ENCODE measurements at regions not wholly inside any gene's neighbourhood (a gene's known extent, or its start where the extent isn't known, plus 50 kb on each side); places are given as distances from the start of the nearest gene placed in this dataset.

DNA sequence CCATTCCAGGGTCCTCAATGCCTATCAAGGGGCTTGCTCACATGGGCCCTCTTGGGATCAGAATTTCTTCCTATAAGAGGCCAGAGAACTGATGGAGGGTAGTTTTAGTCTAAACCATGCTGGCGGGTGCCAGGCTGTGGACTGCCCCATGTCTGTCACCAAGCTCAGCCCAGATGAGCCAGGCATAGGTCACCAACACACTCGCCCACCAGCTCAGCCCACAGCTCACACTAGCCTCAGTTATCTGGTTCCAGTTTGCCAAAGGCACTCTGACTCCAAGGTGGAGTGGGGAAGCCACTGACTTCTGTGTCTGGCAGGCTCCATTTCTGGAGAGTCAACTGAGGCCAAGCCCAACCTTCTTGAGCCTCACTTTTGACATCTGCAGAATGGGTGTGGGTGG, 50.7 kb upstream of the INSYN1 start:
- no peak for DNase-seq (ENCODE audit: low read depth in 2 of 2)
- TF ChIP-seq CTCF (IDR thresholded peaks at IDR 0.05; ENCODE audit: low read depth, low read length): no peak
- H3K4me3 ChIP-seq (replicated peaks in 1 of 2; ENCODE audit: low read depth in 2 of 2, low read length in 2 of 2): no peak overlapping the region

DNA sequence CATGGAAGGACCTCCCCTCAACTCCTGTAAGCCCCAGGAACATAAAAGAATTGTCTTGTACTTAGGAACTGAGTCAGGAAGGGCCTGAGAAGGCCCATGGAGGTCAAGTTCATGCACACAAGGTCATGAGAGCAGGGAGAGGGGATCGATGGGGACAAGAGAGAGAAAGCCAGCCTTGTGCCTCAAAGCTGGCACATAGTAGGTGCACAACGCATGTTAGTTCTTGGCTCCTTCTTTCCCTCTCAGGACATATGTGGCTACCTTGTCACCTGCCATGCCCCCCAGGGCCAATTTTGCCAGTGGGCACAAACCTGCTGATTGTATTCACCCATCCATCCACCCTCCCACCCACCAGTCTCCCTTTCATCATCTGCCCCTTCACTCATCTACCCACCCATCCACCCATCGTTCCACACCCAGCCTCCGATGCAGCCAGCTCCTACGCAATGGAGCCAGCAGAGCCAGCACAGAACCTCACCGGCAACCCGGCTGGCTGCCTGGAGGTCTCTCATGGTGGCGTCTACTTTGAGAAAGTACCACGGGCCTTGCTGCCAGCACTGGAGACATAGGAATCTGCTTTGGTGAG, 52.4 kb upstream of the INSYN1 start:
- H3K4me3 ChIP-seq (replicated peaks in 1 of 2; ENCODE audit: low read depth in 2 of 2, low read length in 2 of 2): no peak overlapping the region
- TF ChIP-seq CTCF (IDR thresholded peaks at IDR 0.05; ENCODE audit: low read depth, low read length): no peak
- DNase-seq (ENCODE audit: low read depth in 2 of 2): no peak

DNA sequence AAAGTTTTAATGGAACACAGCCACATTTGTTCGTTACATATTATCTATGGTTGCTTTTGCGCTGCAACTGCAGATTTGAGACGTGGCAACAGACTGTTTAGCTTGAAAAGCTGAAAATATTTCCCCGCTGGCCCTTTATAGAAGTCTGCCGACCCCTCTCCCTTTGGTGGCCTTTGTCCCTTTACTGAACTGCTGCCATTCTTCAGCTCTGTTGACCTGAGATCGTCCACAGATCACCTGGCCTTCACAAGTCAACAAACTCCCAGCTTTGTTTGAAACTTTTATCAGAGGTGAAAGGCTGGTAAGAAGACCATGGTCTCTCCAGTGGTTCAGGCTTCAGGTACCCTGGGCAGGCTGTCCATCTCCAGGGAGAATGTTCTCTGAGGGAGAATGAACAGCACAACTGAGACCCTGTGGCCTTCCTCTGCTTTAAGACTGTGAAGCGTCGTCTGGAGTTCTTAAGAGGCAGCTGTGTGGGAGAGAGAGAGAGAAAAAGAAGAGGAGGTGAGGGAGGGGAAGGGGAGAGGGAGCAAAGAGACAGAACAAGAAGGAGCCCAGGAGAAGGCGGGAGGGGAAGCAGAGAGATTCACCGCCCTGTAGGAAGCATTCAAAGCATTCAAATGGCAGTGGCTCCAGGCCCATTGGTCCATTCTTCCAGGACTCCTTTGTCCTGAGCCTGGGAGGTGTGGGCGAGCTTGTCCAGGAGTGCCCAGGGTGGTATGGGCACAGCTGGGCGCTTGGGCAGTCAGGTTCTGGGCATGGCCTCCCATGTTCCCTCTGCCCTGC, 53.7 kb upstream of the INSYN1 start:
- no peak for TF ChIP-seq CTCF (IDR thresholded peaks at IDR 0.05; ENCODE audit: low read depth, low read length)
- no peak for DNase-seq (ENCODE audit: low read depth in 2 of 2)

DNA sequence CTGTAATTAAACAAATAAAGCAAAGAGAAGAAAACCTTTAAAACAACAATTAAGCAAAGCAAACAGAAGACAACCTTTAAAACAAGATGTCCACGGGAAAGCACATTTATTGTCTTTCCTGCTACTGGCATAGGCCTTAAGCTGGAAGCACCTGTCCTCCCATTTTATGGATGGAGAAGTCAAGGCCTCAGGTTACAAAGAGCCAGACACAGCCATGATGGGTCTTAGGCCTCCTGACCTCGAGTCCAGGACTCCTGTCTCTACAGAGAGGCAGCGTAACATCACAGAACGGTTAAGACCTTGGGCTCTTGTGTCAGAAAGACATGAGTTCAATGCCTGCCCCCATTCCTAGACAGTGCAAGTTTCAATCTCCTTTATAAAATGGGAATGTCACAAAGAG, 54.7 kb upstream of the INSYN1 start:
- H3K4me3 ChIP-seq (replicated peaks in 1 of 2; ENCODE audit: low read depth in 2 of 2, low read length in 2 of 2): no peak overlapping the region
- no peak for DNase-seq (ENCODE audit: low read depth in 2 of 2)
- TF ChIP-seq CTCF (IDR thresholded peaks at IDR 0.05; ENCODE audit: low read depth, low read length): no peak

More for the DNA sequence above, 53.7 kb upstream of the INSYN1 start:
- H3K4me3 ChIP-seq (replicated peaks in 1 of 2; ENCODE audit: low read depth in 2 of 2, low read length in 2 of 2): no peak overlapping the region

GRCh38 chr15:73809728-73810501, 56.8 kb upstream of the INSYN1 start:
- no peak overlapping the region for H3K4me3 ChIP-seq (replicated peaks in 1 of 2; ENCODE audit: low read depth in 2 of 2, low read length in 2 of 2)
- no peak for DNase-seq (ENCODE audit: low read depth in 2 of 2)
- TF ChIP-seq CTCF (IDR thresholded peaks at IDR 0.05; ENCODE audit: low read depth, low read length): no peak

DNA sequence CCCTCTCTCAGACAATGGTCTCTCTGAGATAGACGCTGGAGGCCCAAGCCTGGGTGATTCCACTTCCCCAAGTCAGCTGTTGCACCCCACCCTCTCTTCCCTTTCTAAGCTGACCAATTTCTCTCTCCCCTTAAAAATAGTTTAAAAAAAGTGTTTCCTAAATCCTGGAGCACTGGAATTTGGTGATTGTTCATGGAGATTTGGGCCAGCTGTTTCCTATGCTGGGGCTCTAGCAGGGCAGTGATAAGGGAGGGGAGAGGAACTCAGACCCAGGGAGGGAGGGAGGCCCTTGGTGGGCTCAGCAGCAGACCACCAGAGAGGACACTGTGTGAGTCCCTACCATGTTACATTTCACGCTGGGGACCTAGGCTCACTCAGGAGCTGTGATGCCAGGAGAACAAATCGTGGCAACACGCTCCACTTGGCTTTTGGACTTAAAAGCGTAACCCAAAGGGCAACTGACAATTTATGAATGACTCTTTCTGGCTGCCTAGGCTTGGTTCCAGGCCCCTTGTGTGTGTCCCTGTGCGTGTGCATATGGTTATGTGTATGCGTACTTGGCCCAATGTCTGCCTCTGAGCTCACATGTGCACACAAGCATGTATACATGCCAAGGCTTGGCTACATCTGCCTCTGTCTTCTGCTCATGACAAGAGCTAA, 59.8 kb upstream of the INSYN1 start:
- no peak for TF ChIP-seq CTCF (IDR thresholded peaks at IDR 0.05; ENCODE audit: low read depth, low read length)
- no peak for DNase-seq (ENCODE audit: low read depth in 2 of 2)
- H3K4me3 ChIP-seq (replicated peaks in 1 of 2; ENCODE audit: low read depth in 2 of 2, low read length in 2 of 2): no peak overlapping the region
